ENCODE measurements at regions not wholly inside any gene's neighbourhood (a gene's known extent, or its start where the extent isn't known, plus 50 kb on each side); places are given as distances from the start of the nearest gene placed in this dataset.
A peak's percentile ranks its signal among the peaks of the same experiment; 100 is the strongest.
"Not testable (repeated sequence)": the region's sequence is repeated elsewhere in the genome, so short reads cannot be mapped to it uniquely, and the experiment has no call there.

DNA sequence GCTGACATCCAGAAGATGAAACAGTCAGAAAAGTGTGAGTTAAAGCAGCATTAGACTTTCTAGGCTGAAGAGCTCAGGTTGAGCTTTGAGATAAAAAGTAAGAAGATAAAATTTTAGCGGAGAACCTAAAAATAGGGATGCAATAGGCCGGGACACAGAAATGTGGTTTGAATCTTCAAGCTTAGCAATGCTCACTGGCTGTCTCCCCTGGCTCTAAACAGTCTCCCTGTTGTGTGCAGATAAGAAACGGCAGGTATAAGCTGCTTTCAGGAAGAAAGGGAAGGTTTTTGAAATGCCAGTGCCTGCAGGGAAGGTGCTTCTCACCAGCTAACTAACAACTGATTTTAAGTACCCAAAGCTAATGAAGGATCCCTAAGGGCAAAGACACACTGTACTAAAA lies 718.7 kb upstream of the SGO1 start:
- DNase-seq: no peak

DNA sequence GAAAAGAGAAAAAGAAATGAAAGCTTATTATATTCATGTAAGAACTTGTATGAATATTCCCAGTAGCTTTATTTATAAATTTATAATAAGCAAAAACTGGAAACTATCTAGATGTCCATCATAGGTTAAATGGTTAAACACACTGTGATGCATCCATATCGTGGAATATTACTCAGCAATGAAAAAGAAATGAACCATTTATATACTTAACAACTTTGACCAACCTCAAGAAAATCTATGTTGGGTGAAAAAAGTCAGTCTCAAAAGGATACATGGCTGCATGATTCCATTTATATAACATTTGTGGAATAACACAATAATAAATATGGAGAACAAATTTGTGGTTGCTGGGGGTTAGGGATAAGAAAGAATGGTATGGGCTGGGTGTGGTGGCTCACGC lies 713.0 kb upstream of the SGO1 start:
- DNase-seq: no peak

DNA sequence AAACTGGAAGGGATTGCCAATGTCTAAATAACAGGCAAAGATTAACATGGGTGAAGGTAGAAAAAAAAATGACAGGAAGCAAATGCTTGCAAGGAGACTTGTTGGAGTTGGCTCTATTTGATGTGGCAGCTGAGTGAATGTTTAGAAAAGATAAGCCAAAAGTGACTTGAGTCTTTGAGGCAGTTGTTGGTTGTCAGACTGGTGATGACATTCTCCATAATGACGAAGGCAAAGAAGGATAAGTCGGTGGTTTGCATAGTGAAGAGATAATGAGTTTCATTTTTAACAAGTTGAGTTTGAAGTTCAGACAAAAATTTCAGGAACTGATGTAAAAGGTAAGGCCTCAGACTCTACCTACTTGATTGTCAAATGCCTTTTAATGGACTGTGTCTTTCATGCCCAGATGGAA lies 704.1 kb upstream of the SGO1 start:
- no peak for DNase-seq

DNA sequence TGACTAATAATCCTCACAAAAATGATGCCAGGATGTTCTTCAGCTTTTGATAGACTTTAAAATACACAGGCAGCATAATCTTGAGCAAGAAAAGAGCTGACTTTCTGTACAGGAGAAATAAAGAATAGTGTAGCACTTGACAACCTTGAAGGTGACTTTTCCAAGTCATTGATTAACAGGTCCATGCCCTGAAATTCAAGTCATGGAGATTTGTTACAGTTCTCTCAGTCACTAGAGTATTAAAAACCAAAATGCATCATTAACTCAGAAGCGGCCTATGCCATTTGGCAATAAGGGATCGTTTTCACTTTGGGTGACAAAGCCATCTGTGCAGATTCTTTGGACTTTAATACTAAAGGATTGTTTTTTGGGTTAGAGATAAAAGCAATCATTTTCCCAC lies 692.7 kb upstream of the SGO1 start:
- DNase-seq: no peak

DNA sequence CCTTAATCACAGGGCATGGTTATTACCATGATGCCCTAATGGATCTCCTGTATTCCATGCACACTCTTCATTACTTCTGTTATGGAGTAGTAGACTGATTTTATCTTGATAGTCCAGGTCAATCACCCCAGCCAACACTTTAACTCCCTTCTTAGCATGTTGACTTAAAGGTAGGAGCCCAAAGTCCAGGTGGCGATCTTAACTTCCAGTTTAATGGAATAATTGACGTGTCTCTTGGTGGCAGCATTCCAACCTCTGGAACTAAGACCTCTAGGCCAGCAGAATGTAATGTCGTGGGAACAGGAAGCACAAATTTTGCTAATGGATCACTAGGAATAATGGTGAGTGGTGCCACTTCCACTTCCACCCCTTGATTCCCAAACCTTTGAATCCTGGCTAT lies 687.2 kb upstream of the SGO1 start:
- no peak for DNase-seq

DNA sequence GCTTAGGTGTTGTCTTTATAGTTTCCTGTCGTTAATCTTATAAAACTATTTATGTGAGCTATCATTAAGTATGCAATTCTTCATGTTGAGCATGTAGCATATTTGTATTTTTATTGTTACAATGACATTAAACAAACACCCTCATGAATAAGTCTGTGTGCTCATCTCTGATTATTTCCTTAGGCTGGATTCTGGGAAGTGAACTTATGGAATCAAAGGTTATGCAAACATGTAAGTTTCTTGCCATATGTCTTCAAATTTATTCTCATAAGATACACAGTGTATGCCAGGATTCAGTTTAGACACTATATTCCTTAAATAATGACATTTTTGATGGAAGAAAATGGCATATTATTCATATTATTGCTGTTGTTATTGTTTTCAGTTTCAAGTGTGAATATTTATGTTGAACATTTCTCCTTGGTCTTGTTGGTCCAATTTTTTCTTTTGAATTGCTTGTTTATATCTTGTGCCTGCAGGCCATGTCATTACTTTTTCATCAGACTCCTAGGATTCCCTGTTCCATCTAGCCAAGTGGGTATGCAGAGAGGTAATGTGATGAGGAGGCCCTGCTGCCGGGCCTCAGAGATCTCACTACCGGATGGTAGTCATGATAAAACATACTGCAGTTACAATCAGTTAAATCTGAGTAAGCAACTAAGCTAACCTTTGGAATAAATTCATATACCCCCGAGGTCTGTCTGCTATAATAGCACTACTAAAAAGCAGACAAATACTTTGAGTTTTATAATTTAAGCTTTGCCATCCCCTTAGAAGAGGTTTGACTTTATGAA lies 684.3 kb upstream of the SGO1 start:
- no peak for DNase-seq

DNA sequence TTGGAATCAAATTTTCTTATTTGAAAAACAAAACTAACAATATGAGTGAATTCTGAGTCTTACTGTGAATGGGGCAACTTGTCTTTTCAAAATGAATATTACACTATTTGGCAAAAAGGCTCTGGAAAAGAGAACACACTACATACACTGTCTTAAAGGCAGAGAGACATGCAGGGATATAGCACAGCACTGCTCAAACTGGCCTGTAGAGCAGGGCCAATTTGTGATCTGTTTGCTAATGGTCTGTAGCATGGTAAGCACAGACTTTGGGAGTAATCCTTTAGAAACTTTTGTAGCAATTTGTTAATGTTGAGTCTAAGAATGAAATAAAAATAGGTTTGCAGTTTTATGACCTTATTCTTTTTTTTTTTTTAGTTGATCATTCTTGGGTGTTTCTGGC lies 679.8 kb upstream of the SGO1 start:
- no peak for DNase-seq

DNA sequence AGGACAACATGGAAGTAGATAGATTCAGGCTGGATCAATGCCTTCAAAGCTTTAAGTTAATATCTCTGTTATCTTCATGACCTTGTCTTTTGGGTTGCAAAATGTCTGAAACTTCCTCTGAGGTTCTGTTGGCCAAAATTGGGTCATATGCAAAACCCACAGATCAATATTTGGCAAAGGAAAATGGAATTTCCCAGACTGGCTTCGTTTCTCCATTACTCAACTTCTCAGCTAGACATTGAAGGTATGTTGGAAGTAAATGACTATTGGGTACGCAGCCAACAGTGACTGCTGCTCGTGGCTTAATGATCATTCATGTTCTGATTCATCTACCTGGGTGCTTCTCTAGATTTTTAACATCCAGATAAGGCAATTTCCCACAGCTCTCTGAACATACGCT lies 675.4 kb upstream of the SGO1 start:
- no peak for DNase-seq

DNA sequence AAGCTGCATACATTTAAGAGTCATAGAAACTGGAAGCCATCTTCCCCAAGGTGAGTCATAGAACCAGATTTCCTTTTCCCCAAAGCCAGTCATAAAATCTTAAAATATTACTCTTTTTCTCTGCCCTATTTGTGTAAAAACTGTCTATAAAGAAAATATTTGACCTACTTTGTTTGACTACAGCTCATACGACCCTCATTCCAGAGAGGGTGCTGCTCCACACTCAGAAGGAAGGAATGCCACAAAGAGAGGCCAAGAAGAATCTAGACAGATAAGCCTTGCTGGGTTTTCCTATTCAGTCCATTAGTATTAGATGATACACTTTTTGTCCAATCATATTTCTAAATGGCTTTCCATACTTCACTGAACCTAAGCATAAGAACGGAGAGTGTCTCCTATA lies 671.6 kb upstream of the SGO1 start:
- DNase-seq: no peak

DNA sequence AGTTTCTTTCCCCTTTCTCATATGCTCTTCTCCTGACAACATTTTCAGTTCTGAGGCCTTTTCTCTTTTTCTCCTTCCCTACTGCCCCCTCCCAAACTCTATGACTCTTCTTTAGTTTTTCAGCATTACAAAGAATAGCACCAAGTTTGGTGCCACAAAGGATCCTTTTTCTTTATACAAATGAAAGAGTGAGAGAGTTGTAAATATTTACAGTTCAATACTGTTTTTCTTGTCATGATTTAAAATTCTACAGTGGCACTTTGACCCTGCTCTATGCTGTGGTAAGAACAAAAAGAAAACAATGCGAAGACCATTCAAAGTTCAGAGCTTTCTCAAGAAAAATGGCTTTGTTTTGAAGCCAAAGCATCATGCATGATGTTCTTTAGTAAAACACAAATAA lies 667.9 kb upstream of the SGO1 start:
- DNase-seq: no peak

DNA sequence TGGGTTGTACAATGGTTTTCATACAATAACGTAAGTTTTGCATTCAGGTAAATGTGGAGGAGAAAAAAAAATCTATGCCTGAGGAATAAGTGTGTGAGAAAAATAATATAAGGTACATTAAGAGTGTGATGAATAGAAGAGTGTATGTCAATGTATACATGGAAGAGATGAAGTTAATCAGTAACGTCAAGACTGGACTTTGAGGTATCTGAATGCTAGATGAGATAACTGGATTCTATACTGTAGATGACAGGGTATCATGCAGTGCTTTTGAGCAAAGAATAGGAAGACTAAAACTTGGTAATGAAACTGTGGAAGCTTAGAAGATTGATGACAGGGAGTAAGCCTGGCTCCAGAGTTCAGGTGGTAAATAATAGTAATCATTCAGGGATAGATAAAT lies 666.7 kb upstream of the SGO1 start:
- no peak for DNase-seq

DNA sequence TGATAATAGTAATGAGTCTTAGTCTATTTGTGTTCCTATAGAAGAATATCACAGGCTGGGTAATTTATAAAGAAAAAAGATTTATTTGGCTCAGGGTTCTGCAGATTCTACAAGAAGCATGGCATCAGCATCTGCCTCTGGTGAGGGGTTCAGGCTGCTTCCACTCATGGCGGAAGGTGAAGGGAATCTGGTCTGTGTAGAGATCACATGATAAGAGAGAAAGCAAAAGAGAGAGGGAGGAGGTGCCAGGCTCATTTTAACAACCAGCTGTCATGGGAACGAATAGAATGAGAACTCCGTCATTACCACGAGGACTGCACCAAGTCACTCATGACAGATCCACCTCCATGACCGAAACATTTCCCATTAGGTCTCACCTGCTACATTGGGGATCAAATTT lies 664.0 kb upstream of the SGO1 start:
- DNase-seq: no peak

DNA sequence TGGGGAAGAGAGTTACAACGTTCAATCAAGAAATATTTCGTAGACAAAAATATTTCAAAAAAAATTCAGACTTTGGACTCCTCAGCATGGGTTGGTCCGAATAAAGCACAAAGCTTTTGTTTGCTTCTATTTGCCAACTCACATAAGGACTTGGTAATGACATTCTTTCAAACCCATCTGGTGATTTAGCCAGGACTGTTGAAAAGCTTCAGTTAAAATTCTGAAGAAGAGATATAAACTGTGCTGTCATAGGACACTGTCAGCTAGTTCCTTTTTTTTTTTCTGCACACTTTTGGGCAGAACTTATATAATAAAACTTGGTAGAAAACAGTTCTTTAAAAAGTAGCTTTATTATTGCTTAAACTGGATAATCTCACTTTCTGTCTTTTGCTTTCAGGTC lies 660.8 kb upstream of the SGO1 start:
- DNase-seq: no peak

DNA sequence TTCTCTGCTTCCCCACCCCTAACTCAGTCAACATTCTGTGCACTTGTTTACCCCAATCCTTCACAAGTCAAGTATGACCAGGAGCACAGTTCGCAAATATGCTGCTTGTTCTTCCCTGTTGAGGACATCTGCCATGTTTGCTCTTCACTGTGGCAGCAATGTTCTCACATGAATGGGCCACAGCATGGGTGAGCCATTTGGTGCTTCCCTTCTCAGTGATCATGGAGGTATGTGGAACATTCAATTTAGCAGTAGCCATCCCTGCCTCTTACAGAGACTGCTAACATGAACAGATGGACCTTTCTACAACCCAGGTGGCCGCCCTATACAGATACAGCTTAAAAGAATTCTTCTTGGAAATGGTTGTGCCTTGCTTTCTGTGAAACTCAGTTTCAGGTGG lies 660.1 kb upstream of the SGO1 start:
- no peak for DNase-seq

DNA sequence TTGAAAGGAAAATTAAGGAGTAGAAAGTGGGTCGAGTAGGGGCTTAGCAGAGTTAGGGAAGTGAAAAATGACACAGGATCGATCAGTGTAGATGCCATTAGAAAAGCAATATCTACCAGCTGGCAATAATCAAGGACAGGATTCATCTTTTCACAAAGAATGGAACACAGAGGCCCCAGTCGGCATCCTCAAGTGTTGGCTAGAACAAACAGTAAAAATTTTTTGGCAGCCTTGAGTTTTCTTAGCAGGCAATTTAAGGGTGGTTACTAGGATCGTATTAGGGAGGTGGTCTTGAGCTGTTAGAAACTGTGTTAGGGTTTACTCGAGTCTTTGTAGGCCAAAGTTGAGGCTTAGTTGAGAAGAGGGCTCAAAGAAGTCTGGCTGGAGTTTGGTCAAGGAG lies 658.8 kb upstream of the SGO1 start:
- DNase-seq: no peak

DNA sequence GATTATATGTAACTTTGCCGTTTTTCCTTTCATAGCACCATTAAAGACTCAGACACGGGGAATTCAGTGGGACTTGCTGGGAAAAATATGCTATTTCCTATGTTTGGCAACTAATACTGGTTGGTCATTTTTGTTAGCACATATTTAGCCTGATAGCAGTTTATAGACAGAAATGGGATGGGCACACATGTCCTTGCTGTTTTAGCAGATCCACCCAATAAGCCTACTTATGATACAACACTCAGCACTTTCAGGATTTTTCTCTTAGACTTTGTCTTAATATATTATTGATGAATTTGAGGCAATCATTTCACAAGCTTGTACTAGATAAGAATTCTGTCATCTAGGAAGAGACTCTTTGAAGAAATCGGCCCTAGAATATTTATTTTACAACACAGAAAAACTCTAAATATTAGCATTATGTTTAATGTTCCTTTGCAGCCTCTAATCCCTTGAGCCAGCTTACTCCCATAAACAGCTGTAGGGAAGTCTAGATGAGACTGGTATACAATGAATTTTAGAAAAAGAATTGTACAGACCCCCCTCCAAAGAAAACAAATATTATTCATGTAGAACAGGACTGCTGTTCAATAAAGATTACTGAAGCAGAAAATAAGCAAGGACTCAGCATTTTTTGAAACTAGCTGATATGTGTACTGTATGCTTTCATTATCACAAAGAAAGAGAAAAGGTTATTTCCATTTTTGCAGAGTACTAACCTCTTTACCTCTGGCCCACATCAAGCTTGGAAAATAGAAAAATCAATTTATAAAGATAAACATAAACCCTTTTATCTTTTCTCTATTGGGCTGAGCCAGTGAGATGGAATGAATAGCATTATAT lies 656.8 kb upstream of the SGO1 start:
- no peak for DNase-seq

DNA sequence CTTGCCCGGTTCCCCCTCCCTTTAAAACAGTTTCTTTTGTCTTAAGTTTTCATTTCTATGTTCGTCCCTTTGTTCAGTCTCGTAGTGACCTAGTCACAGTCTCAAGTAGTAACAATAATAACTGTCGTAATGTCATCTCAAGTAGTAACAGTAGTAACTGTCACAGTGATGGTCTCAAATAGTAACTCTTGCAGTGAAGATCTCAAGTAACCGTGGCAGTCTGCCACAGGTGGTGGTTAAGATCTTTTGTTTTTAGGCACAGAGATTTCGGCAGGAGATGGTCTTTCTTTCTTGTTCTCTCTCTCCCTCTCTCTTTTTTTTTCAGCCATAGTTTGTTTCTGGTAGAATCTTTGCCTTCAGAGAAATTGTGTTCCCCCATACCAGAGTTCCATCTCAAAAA lies 656.0 kb upstream of the SGO1 start:
- no peak for DNase-seq

DNA sequence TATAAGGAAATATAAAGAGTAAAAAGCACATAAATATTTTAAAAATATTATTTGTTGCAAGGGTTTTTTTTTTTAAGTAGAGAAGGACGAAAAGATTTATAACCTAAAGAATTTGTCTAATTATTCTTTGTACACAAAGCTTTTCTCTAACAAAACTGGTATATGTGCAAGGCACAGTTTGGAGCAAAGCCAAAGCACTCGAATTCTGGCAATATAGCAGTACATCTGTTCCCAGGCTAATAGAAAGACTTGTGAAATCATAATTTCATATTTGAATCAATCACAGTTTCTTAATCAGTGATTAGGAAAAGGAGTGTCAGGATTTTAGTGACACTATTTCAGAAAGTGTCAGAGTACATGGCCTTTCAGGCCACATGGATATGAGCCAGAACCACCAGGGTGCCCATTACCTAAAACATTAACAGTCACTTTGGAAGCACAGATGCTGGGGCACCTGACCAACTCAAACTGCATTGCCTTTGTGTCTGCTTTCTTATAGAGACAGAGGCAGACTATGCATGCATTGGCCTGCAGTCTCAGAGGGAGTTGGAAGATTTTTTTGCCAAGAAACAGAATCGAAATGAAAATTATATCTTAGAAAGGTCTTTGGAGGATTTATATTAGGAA lies 651.8 kb upstream of the SGO1 start:
- DNase-seq: peak; percentile 29

DNA sequence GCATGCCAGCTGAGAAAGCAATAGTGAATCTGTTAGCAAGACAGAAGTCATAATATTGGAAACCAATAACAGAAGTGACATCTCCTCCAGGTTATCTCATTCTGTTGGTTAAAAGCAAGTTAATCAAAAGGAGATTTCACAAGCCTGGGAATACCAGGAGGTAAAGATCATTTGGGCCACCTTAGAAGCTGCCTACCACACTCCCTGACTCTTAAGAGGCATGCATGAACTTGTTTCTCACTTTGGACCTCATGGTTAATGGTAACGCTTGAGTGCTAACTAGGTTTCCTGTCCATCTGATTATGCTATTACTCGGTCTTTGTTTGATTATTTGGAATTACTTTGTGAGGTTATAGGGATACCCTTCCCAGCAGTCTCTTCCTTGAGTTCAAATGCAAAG lies 650.8 kb upstream of the SGO1 start:
- DNase-seq: no peak

DNA sequence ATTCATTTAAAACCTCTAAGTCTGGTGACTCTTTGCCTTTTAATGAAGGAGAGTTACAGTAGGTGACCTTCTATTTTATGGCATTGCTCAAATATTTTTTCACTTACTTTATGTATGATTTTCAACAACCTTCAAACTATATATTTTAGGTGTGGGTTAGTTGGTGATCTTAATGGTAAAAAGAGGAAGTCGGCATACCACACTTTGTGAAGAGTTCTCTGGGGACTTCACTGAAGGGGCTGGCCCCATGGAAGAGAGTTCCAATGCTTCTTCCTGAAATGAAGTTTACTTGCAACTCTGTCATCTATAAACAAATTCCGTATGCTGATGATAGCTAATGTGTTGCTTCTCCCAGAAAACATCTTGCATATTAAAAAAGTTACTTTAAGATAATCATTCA lies 647.0 kb upstream of the SGO1 start:
- DNase-seq: no peak

DNA sequence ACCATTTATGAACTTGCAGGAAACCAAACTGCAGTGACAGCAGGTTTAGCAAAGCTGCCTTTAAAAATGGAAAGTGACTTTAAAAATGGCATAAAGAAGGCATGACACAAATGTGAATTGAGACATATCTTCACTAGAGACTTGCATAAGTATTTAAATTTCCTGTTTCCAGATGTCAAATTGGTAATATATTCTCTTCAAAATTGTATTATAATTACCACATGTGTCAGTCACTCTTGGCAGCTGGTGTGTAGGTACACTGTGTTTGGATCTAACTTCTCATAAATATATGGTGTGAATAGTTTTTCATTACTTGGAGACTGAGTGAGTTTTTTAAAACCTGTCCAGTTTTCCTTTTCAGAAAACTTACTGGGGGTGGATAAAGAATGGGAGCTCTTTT lies 636.2 kb upstream of the SGO1 start:
- no peak for DNase-seq

DNA sequence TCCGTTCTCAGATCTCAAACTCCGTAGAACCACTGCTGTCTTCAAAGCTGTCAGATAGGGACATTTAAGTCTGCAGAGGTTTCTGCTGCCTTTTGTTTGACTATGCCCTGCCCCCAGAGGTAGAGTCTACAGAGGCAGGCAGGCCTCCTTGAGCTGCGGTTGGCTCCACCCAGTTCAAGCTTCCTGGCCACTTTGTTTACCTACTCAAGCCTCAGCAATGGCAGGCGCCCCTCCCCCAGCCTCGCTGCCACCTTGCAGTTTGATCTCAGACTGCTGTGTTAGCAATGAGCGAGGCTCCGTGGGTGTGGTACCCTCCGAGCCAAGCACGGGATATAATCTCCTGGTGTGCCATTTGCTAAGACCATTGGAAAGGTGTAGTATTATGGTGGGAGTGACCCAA lies 634.9 kb upstream of the SGO1 start:
- not testable (repeated sequence) for DNase-seq

DNA sequence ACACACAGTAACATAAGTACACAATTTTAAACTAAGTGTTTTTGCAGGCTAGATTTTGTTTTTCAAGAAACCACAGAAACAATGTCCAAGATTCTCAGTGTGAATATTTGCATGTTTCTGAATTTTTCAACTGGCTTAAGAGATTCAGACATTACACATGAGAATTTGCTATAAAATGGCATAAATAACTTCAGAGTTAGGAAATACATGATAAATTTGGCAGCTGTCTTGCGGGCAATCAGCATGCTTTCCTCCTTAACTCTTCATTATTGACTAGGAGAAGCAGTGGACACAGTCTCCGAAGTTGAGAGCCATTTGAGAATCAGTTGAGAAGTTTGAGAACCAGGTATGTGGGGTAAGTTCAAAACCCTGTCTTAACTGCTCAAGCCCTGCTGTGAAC lies 625.6 kb upstream of the SGO1 start:
- no peak for DNase-seq

DNA sequence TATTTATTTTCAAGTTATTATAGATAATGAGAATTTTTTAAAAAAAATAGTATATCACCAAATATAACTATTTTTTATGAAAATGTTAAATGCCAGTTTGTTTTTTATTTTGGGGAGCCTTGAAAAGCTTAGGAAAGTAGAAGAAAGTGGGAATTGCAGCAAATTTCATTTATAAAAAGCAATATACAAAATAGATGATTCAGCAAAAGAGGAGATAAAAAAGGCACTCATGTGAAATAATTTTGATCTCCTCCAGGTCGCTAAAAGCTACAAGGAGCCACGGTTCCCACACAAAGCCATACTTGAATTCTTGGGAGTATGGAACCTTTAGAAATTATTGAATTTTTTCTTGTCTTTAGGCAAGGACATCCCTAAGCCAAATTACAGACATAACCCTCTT lies 625.0 kb upstream of the SGO1 start:
- DNase-seq: no peak

Measured in NCI-H1417 treated with DMSO at 0.1 percent for 48 hours (cell line).